HG03175 (cell line): ENCODE measurements at regions not wholly inside any gene's neighbourhood (a gene's known extent, or its start where the extent isn't known, plus 50 kb on each side); places are given as distances from the start of the nearest gene placed in this dataset.
A peak's percentile ranks its signal among the peaks of the same experiment; 100 is the strongest.

Experiments used
- ATAC-seq: cut with Tn5 transposase; IDR thresholded peaks from one replicate; pipeline ENCODE4 v1.9.1; 2021; ENCODE audit warnings: mild to moderate bottlenecking, moderate library complexity; ENCODE audit not compliant: unreplicated experiment

GRCh38 chr3:177554895-177555759, 357.8 kb upstream of the TBL1XR1 start:
- no peak for ATAC-seq

- ATAC-seq: no peak
Measured at GRCh38 chr3:177557548-177557947, 360.3 kb upstream of the TBL1XR1 start.

GRCh38 chr3:177561365-177561764, 364.1 kb upstream of the TBL1XR1 start:
- no peak for ATAC-seq

- ATAC-seq: no peak
Measured at GRCh38 chr3:177561769-177562392, 364.6 kb upstream of the TBL1XR1 start.

- no peak for ATAC-seq
Measured at GRCh38 chr3:177563243-177563780, 366.0 kb upstream of the TBL1XR1 start.

GRCh38 chr3:177563792-177564191, 366.5 kb upstream of the TBL1XR1 start:
- no peak for ATAC-seq

GRCh38 chr3:177565981-177566380, 368.7 kb upstream of the TBL1XR1 start:
- ATAC-seq: no peak

- ATAC-seq: no peak
Measured at GRCh38 chr3:177567833-177568232, 370.6 kb upstream of the TBL1XR1 start.

GRCh38 chr3:177569193-177569592, 371.9 kb upstream of the TBL1XR1 start:
- no peak for ATAC-seq

- no peak for ATAC-seq
Measured at GRCh38 chr3:177569875-177570657, 372.8 kb upstream of the TBL1XR1 start.

GRCh38 chr3:177571271-177571943, 374.1 kb upstream of the TBL1XR1 start:
- no peak for ATAC-seq

GRCh38 chr3:177571944-177572315, 374.6 kb upstream of the TBL1XR1 start:
- ATAC-seq: no peak

GRCh38 chr3:177574222-177574856, 377.1 kb upstream of the TBL1XR1 start:
- ATAC-seq: no peak

- no peak for ATAC-seq
Measured at GRCh38 chr3:177576746-177577145, 379.5 kb upstream of the TBL1XR1 start.

- peak; percentile 87 for ATAC-seq
Measured at GRCh38 chr3:177578488-177578887, 381.2 kb upstream of the TBL1XR1 start.

- no peak for ATAC-seq
Measured at GRCh38 chr3:177579419-177579818, 382.1 kb upstream of the TBL1XR1 start.

- ATAC-seq: no peak
Measured at GRCh38 chr3:177580437-177580836, 383.2 kb upstream of the TBL1XR1 start.

- ATAC-seq: no peak
Measured at GRCh38 chr3:177585271-177585670, 388.0 kb upstream of the TBL1XR1 start.

GRCh38 chr3:177589041-177589650, 391.9 kb upstream of the TBL1XR1 start:
- ATAC-seq: no peak

- peak; percentile 75 for ATAC-seq
Measured at GRCh38 chr3:177589911-177590381, 392.7 kb upstream of the TBL1XR1 start.
